ENCODE measurements at regions not wholly inside any gene's neighbourhood (a gene's known extent, or its start where the extent isn't known, plus 50 kb on each side); places are given as distances from the start of the nearest gene placed in this dataset.

DNA sequence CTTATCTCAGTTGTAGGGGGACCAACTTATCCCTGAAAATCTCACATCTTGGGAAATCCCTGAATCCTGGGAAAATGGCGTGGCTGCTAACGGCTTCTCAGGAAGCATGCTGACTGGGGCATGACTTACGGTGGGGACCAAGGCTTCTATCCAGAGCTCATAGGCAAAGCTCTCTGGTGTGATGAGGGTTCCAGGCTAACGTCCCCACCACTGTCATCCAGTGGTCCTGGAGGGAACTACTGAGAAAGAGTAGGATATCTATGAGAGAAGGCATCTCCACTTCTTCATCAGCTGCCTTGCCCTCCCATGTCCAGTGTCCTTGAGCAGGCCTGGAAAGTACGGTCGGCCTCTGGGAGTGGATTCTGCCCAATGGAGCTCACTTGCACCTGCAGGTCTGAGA lies 210.4 kb upstream of the B3GAT1 start:
- TF ChIP-seq, protein P1, sequence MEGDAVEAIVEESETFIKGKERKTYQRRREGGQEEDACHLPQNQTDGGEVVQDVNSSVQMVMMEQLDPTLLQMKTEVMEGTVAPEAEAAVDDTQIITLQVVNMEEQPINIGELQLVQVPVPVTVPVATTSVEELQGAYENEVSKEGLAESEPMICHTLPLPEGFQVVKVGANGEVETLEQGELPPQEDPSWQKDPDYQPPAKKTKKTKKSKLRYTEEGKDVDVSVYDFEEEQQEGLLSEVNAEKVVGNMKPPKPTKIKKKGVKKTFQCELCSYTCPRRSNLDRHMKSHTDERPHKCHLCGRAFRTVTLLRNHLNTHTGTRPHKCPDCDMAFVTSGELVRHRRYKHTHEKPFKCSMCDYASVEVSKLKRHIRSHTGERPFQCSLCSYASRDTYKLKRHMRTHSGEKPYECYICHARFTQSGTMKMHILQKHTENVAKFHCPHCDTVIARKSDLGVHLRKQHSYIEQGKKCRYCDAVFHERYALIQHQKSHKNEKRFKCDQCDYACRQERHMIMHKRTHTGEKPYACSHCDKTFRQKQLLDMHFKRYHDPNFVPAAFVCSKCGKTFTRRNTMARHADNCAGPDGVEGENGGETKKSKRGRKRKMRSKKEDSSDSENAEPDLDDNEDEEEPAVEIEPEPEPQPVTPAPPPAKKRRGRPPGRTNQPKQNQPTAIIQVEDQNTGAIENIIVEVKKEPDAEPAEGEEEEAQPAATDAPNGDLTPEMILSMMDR (IDR thresholded peaks at IDR 0.05), result no peak
- H3K4me1 ChIP-seq, result no peaks in the 10 kb centered on the region
- no peak for DNase-seq
- WGBS, 2 donors, result 84 to 85% methylated on average over 6 of the region's 6 CpGs
- no peaks in the 10 kb centered on the region for H3K9me3 ChIP-seq
- ATAC-seq, result no peak
- peaks cover 0 to 76% (median 25%) of the 10 kb centered on the region in 7 donors for H3K27me3 ChIP-seq
- intact Hi-C loops (cut with DNase I), result no loop called here
- no peak overlapping the region for H3K4me3 ChIP-seq
- H3K36me3 ChIP-seq, result no peaks in the 10 kb centered on the region
- H3K27ac ChIP-seq, result no peak overlapping the region

DNA sequence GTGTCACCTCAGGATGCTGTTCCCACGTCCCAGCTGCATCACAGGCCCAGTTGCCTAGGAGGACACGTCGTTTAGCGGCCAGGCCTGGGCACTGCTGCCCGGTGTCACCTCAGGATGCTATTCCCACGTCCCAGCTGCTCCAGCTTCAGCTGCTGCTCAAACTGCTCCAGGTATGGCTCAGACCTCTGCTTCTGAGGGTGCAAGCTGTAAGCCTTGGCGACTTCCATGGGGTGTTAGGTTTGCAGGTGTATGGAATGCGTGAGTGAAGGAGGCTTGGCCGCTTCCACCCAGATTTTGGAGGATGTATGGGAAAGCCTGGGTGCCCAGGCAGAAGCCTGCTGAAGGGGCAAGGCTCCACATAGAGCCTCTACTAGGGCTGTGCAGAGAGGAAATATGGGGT lies 205.3 kb upstream of the B3GAT1 start:
- Histone ChIP-seq H3K9me3 (no peaks in the 10 kb centered on the region), H3K27me3 (peaks cover 0 to 52% (median 7%) of the 10 kb centered on the region in 7 donors), H3K4me3 (no peak overlapping the region), H3K36me3 (no peaks in the 10 kb centered on the region), H3K27ac (no peak overlapping the region), H3K4me1 (no peaks in the 10 kb centered on the region)
- no peak for DNase-seq
- TF ChIP-seq, protein P1 (IDR thresholded peaks at IDR 0.05), result no peak
- intact Hi-C loops (cut with DNase I), result loop anchor here in 1 of 10 donors (10.0 kb wide), 1 partner anchor 57 kb away; no protein-coding TSS in a partner anchor
- ATAC-seq, result no peak
- WGBS, 2 donors, result 84 to 85% methylated on average over 9 of the region's 9 CpGs

DNA sequence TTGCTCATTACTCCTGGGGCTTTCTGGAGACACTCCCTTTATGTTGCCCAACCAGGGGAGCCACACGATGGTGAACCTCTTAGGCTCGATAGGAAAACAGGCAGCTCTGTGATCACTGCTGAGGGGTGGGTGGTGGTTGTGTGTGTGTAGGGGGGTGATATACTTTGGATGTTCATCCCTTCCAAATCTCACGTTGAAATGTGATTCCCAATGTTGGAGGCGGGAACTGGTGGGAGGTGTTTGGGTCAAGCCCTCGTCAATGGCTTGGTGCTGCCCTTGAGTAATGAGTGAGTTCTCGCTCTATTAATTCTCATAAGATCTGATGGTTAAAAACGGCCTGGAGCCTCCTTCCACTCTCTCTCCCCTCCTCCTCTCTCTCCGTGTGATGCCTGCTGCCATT lies 204.0 kb upstream of the B3GAT1 start:
- H3K9me3 ChIP-seq, result no peaks in the 10 kb centered on the region
- DNase-seq (no peak), ATAC-seq (no peak)
- no peak overlapping the region for H3K4me3 ChIP-seq
- intact Hi-C loops (cut with DNase I), result loop anchor here in 1 of 10 donors (10.0 kb wide), 1 partner anchor 59 kb away; no protein-coding TSS in a partner anchor
- H3K36me3 ChIP-seq, result no peaks in the 10 kb centered on the region
- WGBS, 2 donors, result 76 to 79% methylated on average over 8 of the region's 8 CpGs
- peaks cover 0 to 52% (median 7%) of the 10 kb centered on the region in 7 donors for H3K27me3 ChIP-seq
- H3K27ac ChIP-seq, result no peak overlapping the region
- H3K4me1 ChIP-seq, result no peaks in the 10 kb centered on the region
- TF ChIP-seq, protein P1 (IDR thresholded peaks at IDR 0.05), result no peak

DNA sequence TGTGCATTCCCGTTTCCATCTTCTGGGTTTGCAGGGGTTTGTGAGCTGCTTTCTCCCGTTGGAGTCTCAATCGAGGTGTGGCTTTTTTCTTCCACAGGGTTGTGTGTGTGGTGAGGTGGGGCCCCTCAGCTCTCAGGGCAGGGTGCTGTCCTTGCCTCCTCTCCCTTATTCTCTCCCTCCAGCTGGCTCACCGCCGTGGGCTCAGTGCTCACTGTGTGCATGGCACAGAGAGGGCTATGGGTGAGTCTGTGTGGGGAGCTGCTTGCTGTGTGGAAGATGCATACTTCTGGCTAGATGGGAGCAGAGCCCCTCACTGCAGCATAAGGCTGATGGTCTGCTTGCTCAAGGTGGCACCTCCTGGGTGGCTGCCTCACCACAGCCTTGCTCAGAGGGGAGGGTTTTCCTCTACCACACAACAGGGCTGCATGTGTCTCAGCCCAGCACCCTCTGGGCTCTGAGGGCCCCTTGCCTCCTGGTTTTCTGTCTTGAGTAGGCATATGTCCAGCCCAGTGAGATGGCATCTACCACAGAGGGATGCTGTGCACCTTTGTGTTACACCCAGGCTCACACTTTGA lies 203.1 kb upstream of the B3GAT1 start:
- ATAC-seq (no peak), DNase-seq (no peak)
- no peaks in the 10 kb centered on the region for H3K9me3 ChIP-seq
- no peaks in the 10 kb centered on the region for H3K36me3 ChIP-seq
- no peak overlapping the region for H3K27ac ChIP-seq
- 64 to 80% methylated on average over 5 of the region's 5 CpGs for WGBS, 2 donors
- TF ChIP-seq, protein P1 (IDR thresholded peaks at IDR 0.05), result no peak
- peaks cover 0 to 52% (median 4%) of the 10 kb centered on the region in 7 donors for H3K27me3 ChIP-seq
- no peak overlapping the region for H3K4me3 ChIP-seq
- no peaks in the 10 kb centered on the region for H3K4me1 ChIP-seq
- intact Hi-C loops (cut with DNase I), result loop anchor here in 1 of 10 donors (10.0 kb wide), 1 partner anchor 60 kb away; no protein-coding TSS in a partner anchor

Data from heart right ventricle (tissue), 16 donors.